IMR-90 (cell line): ENCODE measurements at regions not wholly inside any gene's neighbourhood (a gene's known extent, or its start where the extent isn't known, plus 50 kb on each side); places are given as distances from the start of the nearest gene placed in this dataset.

Source experiments
- ATAC-seq: fragments of 200-7000 bp; cut with Tn5 transposase; 2 replicates; pipeline ENCODE4 v1.9.1; 2020; ENCODE audit warnings: low read depth, mild to moderate bottlenecking, moderate library complexity
- BruUV-seq: library from RNA; stranded (reverse); fragments of 400-500 nt; replicated peaks from 2 replicates; lab custom pipeline; 2021; lab: Mats Ljungman, UMichigan
- CTCF ChIA-PET: fragments of 300-600 bp; formaldehyde crosslinking; extraction: SDS; loops from one replicate; lab custom pipeline; 2021; ENCODE audit warnings: antibody characterized with exemption; lab: Yijun Ruan, JAX
- POLR2A ChIA-PET: fragments of 300-600 bp; sonication (Branson Sonifier 250); formaldehyde crosslinking; loops from one replicate; lab custom pipeline; 2022; ENCODE audit warnings: antibody characterized with exemption; ENCODE audit not compliant: unreplicated experiment; lab: Charles Lee
- DNase-seq: peaks from one replicate; pipeline ENCODE4 v3.0.0; 2013
- H2AFZ ChIP-seq: replicated peaks from 2 replicates; pipeline ENCODE3; 2013; ENCODE audit warnings: low read length, mild to moderate bottlenecking; ENCODE audit not compliant: poor library complexity
- H2AK5ac ChIP-seq: 2 replicates; pipeline ENCODE4 v1.6.1; 2013; ENCODE audit warnings: low read depth, low read length, inconsistent platforms
- H2AK9ac ChIP-seq: replicated peaks from 2 replicates; pipeline ENCODE3; 2013; ENCODE audit warnings: mild to moderate bottlenecking, low read depth, low read length, moderate library complexity; ENCODE audit not compliant: poor library complexity
- H2BK120ac ChIP-seq: 2 replicates; pipeline ENCODE4 v1.6.1; 2013; ENCODE audit warnings: low read depth, low read length, inconsistent platforms
- H2BK15ac ChIP-seq: 3 replicates; pipeline ENCODE4 v1.6.1; 2013; ENCODE audit warnings: low read depth, low read length, inconsistent platforms
- H2BK20ac ChIP-seq: 2 replicates; pipeline ENCODE4 v1.6.1; 2013; ENCODE audit warnings: low read depth, mild to moderate bottlenecking, inconsistent platforms, low read length, moderate library complexity
- H2BK5ac ChIP-seq: 2 replicates; pipeline ENCODE4 v1.6.1; 2013; ENCODE audit warnings: mild to moderate bottlenecking, low read depth, low read length, inconsistent platforms; ENCODE audit not compliant: poor library complexity, severe bottlenecking
- H3K14ac ChIP-seq: replicated peaks from 2 replicates; pipeline ENCODE4 v1.6.1; 2013; ENCODE audit warnings: low read depth, low read length, inconsistent platforms
- H3K18ac ChIP-seq: 2 replicates; pipeline ENCODE4 v1.6.1; 2013; ENCODE audit warnings: low read depth, low read length, control low read depth
- H3K23ac ChIP-seq: 2 replicates; pipeline ENCODE4 v1.6.1; 2013; ENCODE audit warnings: low read depth, low read length, inconsistent platforms
- H3K27ac ChIP-seq: 2 replicates; pipeline ENCODE4 v1.5.1; 2013; ENCODE audit warnings: mild to moderate bottlenecking, control low read depth, low read length; ENCODE audit not compliant: insufficient read depth
- H3K27me3 ChIP-seq: 2 replicates; pipeline ENCODE4 v1.6.1; 2013; ENCODE audit warnings: low read length; ENCODE audit not compliant: control insufficient read depth, insufficient read depth
- H3K36me3 ChIP-seq: 2 replicates; pipeline ENCODE4 v1.6.1; 2013; ENCODE audit warnings: low read length, mixed read lengths; ENCODE audit not compliant: control insufficient read depth, insufficient read depth
- H3K4ac ChIP-seq: 2 replicates; pipeline ENCODE4 v1.6.1; 2013; ENCODE audit warnings: low read depth, low read length, inconsistent platforms
- H3K4me1 ChIP-seq: 2 replicates; pipeline ENCODE4 v1.6.1; 2013; ENCODE audit warnings: low read length, mixed read lengths; ENCODE audit not compliant: control insufficient read depth, insufficient read depth
- H3K4me2 ChIP-seq: 2 replicates; pipeline ENCODE4 v1.6.1; 2013; ENCODE audit warnings: low read depth, mild to moderate bottlenecking, control low read depth, low read length, moderate library complexity
- H3K4me3 ChIP-seq: 2 replicates; pipeline ENCODE4 v1.5.1; 2013; ENCODE audit warnings: low read depth, mild to moderate bottlenecking, control low read depth, low read length, moderate library complexity; ENCODE audit not compliant: insufficient read depth
- H3K56ac ChIP-seq: 2 replicates; pipeline ENCODE4 v1.6.1; 2013; ENCODE audit warnings: low read length, inconsistent platforms; ENCODE audit not compliant: insufficient read depth; ENCODE audit errors: extremely low read depth
- H3K79me1 ChIP-seq, 2 experiments: 2 replicates each; pipeline ENCODE4 v1.6.1; 2013; ENCODE audit warnings: low read length in 2 of 2, inconsistent platforms in 1 of 2, low read depth in 1 of 2
- H3K9ac ChIP-seq: 2 replicates; pipeline ENCODE4 v1.6.1; 2013; ENCODE audit warnings: low read depth, low read length, control low read depth
- H3K9me1 ChIP-seq: 2 replicates; pipeline ENCODE4 v1.6.1; 2013; ENCODE audit warnings: low read length, inconsistent platforms; ENCODE audit not compliant: insufficient read depth
- H3K9me3 ChIP-seq: 2 replicates; pipeline ENCODE4 v1.6.1; 2013; ENCODE audit warnings: low read length; ENCODE audit not compliant: control insufficient read depth, insufficient read depth
- H4K20me1 ChIP-seq: 2 replicates; pipeline ENCODE4 v1.6.1; 2013; ENCODE audit warnings: low read length, inconsistent platforms; ENCODE audit not compliant: insufficient read depth
- H4K5ac ChIP-seq: 2 replicates; pipeline ENCODE4 v1.6.1; 2013; ENCODE audit warnings: mild to moderate bottlenecking, low read depth, low read length, control low read depth
- H4K8ac ChIP-seq, 2 experiments: 2 replicates each; pipeline ENCODE4 v1.6.1; 2013; ENCODE audit warnings: low read depth in 2 of 2, low read length in 2 of 2, control low read depth in 1 of 2, inconsistent platforms in 1 of 2
- H4K91ac ChIP-seq: 2 replicates; pipeline ENCODE4 v1.6.1; 2013; ENCODE audit warnings: low read depth, low read length, inconsistent platforms; ENCODE audit not compliant: insufficient read depth
- CEBPB ChIP-seq: IDR thresholded peaks from 2 replicates; pipeline ENCODE4 v1.6.1; 2012; ENCODE audit warnings: low read depth, low read length, improper control_type of control experiment
- FOS ChIP-seq: fragments of 150-350 bp; IDR thresholded peaks from 2 replicates; pipeline ENCODE4 v1.6.1; 2016; ENCODE audit warnings: low read depth, low read length
- POLR2A ChIP-seq: IDR thresholded peaks from 2 replicates; pipeline ENCODE4 v1.6.1; 2012; ENCODE audit warnings: mild to moderate bottlenecking, low read depth, low read length
- RFX5 ChIP-seq: IDR thresholded peaks from 2 replicates; pipeline ENCODE4 v1.8.0; 2012; ENCODE audit warnings: low read depth, mild to moderate bottlenecking, low read length, moderate library complexity
- WGBS, 2 experiments: methylation state at CpG; one replicate each; pipeline versions ENCODE4 v1.1.5 to v1.1.7; 2013; ENCODE audit warnings: missing lambda C conversion rate in 2 of 2; ENCODE audit not compliant: insufficient read length in 1 of 2; ENCODE audit errors: extremely low coverage in 2 of 2; 5-methylcytosine and 5-hydroxymethylcytosine counted together
- dilution Hi-C: fragments of 300-500 bp; cut with HindIII; formaldehyde crosslinking; loops from one replicate; pipeline ENCODE4 v1.14.3; 2018; ENCODE audit warnings: low sequenced_read_pairs; ENCODE audit not compliant: unreplicated experiment
- in situ Hi-C: fragments of 300-500 bp; cut with MboI; formaldehyde crosslinking; loops from 3 replicates; pipeline ENCODE4 v1.14.3; 2019; ENCODE audit warnings: low sequenced_read_pairs, inconsistent platforms, mixed read lengths
- intact Hi-C: fragments of 100-400 bp; cut with micrococcal nuclease; formaldehyde crosslinking; loops from 2 replicates; pipeline ENCODE4 v1.10.0; 2022
- TF ChIP-seq, protein P1 (sequence below): fragments of 150-350 bp; IDR thresholded peaks from 2 replicates; pipeline ENCODE4 v1.6.1; 2017; ENCODE audit warnings: mild to moderate bottlenecking, antibody characterized with exemption, low read length, low read depth

DNA sequence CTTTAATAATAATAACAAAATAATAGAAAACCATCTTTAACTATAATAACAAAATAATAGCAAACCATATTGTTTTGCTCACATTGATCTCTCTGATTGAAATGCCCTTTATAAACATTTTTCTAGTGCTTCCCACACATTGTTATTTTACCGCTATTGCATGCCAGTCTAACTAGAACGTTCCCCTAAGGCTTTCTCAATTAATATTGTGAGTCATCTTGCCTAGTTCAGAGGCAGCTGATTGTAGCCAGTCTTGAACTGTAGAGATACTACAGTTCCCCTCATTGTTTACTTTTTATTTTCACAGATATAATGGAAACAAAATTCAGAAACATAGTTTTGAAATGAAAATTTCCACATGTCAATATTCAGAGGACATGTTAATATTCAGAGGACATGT is 192.3 kb upstream of the ADGRL4 start:
- no peak overlapping the region for H3K56ac ChIP-seq
- H4K91ac ChIP-seq, result no peak overlapping the region
- H3K9me1 ChIP-seq, result no peaks in the 10 kb centered on the region
- WGBS, 2 experiments, result no CpG with 5 or more reads among the region's 2 CpGs
- TF ChIP-seq POLR2A (no peak), CEBPB (peak; percentile 47), FOS (peak; percentile 57; the same call in 1 of the 2 replicates), RFX5 (no peak)
- TF ChIP-seq, protein P1, sequence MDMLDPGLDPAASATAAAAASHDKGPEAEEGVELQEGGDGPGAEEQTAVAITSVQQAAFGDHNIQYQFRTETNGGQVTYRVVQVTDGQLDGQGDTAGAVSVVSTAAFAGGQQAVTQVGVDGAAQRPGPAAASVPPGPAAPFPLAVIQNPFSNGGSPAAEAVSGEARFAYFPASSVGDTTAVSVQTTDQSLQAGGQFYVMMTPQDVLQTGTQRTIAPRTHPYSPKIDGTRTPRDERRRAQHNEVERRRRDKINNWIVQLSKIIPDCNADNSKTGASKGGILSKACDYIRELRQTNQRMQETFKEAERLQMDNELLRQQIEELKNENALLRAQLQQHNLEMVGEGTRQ, result no peak
- H4K5ac ChIP-seq, result no peak overlapping the region
- no peaks in the 10 kb centered on the region for H3K9me3 ChIP-seq
- no peak overlapping the region for H2AK5ac ChIP-seq
- dilution Hi-C loops (no loop called here), intact Hi-C loops (loop anchor here (5.0 kb wide), 2 partner anchors 512 to 582 kb away; no protein-coding TSS in a partner anchor), in situ Hi-C loops (loop anchor here (5.0 kb wide), 1 partner anchor 357 kb away; no protein-coding TSS in a partner anchor)
- H2BK15ac ChIP-seq, result no peak overlapping the region
- CTCF ChIA-PET, result interaction anchor here (1.4 kb wide), 1 partner anchor 358 kb away, joined by 4 read pairs; no protein-coding TSS in a partner anchor
- no peaks in the 10 kb centered on the region for H3K4me1 ChIP-seq
- H2AK9ac ChIP-seq, result no peak overlapping the region
- no peak overlapping the region for H2BK20ac ChIP-seq
- POLR2A ChIA-PET, result no interaction called here
- H3K27me3 ChIP-seq, result no peaks in the 10 kb centered on the region
- H2BK5ac ChIP-seq, result no peak overlapping the region
- H3K4ac ChIP-seq, result no peak overlapping the region
- no peaks in the 10 kb centered on the region for H4K20me1 ChIP-seq
- H3K79me1 ChIP-seq, result no peaks in the 10 kb centered on the region
- BruUV-seq, result no TSS peak
- no peak overlapping the region for H3K23ac ChIP-seq
- no peak overlapping the region for H3K14ac ChIP-seq
- no peak overlapping the region for H3K4me3 ChIP-seq
- no peaks in the 10 kb centered on the region for H3K36me3 ChIP-seq
- H3K27ac ChIP-seq, result no peak overlapping the region
- H3K4me2 ChIP-seq, result no peak overlapping the region
- H4K8ac ChIP-seq, result no peak overlapping the region
- H3K9ac ChIP-seq, result no peak overlapping the region
- H2BK120ac ChIP-seq, result no peak overlapping the region
- DNase-seq (peak; percentile 61), ATAC-seq (peak; percentile 90)
- H3K18ac ChIP-seq, result no peak overlapping the region
- H2AFZ ChIP-seq, result no peak overlapping the region
